ENCODE measurements at regions not wholly inside any gene's neighbourhood (a gene's known extent, or its start where the extent isn't known, plus 50 kb on each side); places are given as distances from the start of the nearest gene placed in this dataset.
A peak's percentile ranks its signal among the peaks of the same experiment; 100 is the strongest.

- DNase-seq, result no peak
These were observed 264.3 kb downstream of the TXNL1 start for GRCh38 chr18:56374007-56374655.

- DNase-seq, result no peak
These were observed 264.8 kb downstream of the TXNL1 start for GRCh38 chr18:56373601-56374000.

DNA sequence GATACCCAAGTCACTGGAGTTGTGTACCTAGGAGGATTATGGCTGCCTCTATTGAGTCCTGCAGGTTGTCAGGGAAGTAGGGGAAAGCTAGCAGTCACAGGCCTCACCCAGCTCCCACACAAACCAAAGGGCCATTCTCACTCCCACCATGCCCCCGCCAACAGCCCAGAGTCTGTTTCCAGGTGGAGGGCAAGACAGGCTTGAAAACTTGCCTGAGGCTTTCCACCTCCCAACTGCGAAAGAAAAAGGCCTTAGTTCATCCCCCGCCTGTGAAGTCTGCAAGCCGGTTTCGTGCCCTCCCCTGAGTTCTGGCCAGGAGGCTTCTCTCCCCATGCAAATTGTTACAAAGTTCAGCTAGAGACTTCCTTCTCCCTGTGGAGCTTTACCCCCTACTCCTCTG is 270.3 kb downstream of the TXNL1 start:
- DNase-seq, result no peak

GRCh38 chr18:56358608-56359280 is 279.6 kb downstream of the TXNL1 start:
- DNase-seq, result no peak

DNA sequence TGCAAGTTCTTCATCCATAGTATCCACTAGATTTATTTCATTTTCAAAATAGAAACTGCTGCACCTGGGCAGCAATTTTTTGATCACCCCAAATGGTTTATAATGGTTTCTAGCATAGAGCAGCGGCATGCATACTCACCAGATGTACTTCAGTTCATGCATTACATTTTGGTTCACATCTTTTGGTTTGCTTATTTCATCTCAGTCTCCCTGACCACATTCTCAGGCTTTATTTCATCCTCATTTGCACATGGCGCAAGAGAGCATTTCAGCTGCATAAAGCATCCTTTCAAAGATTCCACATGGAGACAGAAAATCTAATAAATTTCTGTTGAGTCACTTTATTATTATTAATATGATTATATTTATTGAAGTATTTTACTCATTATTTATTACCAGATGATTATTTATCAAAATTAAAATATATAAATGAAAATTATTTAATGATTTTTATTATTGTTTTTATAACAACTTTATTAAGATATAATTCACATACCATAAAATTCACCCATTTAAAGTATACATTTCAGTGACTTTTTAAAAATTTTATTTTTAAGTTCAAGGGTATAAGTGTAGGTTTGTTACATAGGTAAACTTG is 284.6 kb downstream of the TXNL1 start:
- peak; percentile 34 for DNase-seq

GRCh38 chr18:56351911-56352500 is 286.4 kb downstream of the TXNL1 start:
- no peak for DNase-seq

DNA sequence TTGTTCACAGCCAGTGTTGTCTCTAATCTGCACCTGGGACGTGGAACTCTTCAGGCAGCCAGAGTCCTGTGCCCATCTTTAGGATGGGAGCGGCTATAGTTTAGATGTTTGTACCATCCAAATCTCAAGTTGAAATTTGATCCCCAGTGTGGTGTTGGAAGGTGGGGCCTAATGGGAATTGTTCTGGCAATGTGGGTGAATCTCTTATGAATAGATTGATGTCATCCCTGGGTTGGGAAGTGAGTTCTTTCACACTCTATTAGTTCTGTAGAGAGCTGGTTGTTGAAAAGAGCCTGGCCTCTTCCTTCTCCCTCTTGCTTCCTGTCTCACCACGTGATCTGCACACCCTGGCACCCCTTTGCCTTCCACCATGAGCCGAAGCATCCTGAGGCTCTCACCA is 300.9 kb downstream of the TXNL1 start:
- DNase-seq, result no peak

GRCh38 chr18:56333839-56334238 is 304.6 kb downstream of the TXNL1 start:
- DNase-seq, result no peak

DNA sequence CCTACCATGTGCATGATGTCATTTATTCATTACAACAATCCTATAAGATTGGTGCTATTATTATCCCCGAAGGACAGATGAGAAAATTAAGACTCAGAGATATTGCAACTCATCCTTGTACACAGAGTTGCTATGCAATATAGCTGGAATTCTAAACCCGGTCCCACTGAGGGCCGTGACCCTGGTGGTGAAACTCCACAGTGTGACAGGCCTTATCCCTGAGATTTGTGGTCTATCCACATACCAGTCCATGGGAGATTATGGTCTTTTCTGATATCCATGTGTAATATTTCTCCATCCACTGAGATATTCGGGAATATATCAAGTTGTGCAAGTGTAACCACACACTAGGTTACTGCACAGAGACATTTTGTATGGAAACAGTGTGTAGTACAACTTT is 305.2 kb downstream of the TXNL1 start:
- DNase-seq, result no peak

GRCh38 chr18:56332371-56332770 is 306.0 kb downstream of the TXNL1 start:
- no peak for DNase-seq

GRCh38 chr18:56330366-56331110 is 307.9 kb downstream of the TXNL1 start:
- DNase-seq, result peak; percentile 40

GRCh38 chr18:56329536-56329935 is 308.9 kb downstream of the TXNL1 start:
- no peak for DNase-seq

DNA sequence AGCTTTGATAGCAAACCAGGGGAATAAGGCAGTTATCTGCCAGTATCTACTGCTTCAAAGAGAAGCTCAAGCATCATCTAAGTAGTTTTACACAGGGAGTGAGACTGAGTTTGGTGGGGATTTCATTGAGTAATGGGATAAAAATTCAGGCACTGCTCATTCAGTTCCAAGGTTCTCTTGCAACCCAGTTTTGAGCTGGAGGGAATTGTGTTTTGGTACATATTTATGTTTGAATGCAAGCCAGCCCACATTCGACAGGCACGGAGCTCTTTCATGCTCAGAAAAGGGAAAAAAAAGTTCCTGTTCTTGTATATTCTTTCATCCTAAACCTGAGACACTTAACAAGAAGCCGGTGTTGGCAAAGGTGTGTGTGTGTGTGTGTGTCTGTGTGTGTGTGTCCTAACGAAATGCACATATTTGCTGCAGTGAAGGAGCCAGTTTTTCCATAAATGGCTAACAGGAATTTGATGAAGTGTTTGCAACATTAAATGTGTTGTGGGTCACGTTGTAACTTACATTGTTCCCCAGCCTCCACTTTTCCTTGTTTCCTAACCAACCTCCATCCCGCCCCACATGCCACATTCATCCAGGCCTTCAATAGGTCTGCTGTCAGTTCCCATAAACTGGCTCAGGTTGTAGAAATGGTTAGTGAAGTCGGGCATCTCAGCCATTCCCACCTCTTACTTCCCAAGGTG is 311.1 kb downstream of the TXNL1 start:
- peak; percentile 80 for DNase-seq

DNA sequence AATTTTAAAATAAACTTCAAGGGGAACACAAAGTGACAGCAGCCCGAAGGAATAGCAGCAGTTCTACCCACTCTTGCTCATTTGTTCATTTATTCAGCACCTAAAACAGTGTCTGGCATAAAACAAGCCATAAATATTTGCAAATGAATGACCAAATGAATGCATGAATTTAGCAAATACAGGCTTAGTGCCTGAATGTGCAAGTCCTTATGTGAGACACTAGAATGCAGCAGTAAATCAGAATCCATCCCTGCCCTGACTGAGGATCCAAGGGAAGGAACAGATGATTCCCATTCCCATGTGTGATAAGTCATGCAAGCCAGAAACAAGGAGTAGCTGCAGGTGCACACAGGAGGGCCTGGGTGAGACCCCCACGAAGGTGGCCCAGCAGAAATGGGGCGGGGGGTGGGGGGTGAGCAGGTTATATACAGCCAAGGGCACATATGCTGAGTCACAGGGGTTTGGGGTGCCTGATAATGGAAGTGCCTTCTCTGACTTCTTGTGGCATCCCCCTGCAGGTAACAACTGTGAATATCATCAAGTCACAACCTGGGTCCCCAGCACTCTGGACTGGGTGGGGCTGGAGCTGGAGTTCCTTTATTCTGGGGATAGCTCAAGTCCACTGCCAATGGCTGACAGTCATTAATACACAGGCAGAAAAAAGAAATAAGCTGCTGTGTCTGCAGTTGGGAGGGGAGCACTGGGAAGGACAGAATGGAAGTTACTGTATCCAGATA is 311.9 kb downstream of the TXNL1 start:
- no peak for DNase-seq

DNA sequence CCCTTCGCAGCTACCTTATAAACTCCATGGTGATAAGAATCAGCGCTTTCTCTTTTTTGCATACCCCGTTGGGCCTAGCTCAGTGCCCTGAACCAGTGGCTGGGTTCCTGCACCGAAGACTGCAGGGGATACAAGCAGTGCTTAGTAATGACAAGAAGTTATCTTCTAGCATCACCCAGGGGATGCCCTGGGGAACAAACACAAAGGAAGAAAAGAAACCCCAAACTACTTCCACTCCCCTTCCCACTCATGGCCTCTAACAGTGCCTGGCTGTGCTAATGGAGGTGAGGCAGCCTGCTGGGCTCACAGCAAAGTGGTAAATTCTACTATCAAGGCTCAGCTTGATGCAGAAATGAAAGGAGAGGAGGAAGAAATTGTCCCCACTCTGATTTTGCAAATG is 314.7 kb downstream of the TXNL1 start:
- DNase-seq, result no peak

- no peak for DNase-seq
These were observed 316.0 kb downstream of the TXNL1 start for GRCh38 chr18:56322406-56322805.

- no peak for DNase-seq
These were observed 316.9 kb downstream of the TXNL1 start for GRCh38 chr18:56321470-56321869.

DNA sequence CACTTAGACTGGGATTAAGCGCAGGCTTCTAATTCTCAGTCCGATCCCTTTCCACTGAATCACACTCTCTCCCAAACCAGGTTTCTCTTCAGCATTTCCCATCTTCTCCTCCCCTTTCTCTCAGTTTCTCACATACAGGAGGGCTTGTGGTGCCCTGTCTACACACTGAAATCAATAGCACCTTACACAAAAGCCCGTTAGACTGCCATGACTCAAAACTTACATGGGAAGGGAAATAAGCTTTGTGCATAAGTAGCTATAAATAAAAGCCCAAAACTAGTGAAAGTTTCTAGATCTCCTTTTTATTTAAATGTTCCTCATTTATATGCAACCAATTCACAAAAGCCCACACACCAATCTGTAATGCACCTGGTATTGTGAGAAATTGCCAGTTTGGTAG is 318.4 kb downstream of the TXNL1 start:
- DNase-seq, result no peak

DNA sequence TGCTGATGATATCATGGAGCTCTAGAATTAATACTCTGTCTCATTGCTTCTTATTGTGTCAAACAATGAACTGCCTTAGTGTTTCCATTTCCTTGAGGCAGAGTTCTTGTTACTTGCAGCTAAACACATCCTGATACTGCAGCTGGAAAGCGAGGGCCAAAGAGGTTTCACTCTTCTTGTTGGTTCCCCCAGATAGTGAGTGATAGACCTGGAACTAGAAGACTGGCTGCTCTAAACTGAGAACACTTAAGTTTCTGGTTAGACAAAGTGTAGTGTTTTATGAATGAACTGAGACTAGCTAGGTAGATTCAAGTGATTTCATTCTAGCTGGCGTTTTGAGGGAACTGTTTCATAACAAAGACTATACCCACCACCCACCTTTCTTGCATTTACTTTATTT is 321.7 kb downstream of the TXNL1 start:
- no peak for DNase-seq

DNA sequence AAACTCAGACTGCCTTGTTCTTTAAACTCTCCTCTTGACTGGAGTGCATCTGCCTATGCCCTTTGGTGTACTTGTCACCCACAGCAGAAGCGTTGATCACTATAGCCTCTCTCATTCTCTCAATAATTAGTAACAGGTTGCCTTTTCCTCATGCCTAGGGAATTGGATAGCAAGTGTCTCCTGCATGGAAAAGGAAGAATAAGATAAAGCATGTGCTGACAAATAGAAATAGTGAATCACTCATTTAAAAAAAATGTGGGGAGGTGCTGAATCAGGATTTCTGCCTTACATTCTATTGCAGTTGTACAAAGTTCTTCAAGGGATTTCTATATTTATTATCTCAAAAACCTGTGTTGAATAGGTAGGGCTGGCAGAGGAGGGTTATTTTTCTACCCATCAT is 323.0 kb downstream of the TXNL1 start:
- peak; percentile 84 for DNase-seq

DNA sequence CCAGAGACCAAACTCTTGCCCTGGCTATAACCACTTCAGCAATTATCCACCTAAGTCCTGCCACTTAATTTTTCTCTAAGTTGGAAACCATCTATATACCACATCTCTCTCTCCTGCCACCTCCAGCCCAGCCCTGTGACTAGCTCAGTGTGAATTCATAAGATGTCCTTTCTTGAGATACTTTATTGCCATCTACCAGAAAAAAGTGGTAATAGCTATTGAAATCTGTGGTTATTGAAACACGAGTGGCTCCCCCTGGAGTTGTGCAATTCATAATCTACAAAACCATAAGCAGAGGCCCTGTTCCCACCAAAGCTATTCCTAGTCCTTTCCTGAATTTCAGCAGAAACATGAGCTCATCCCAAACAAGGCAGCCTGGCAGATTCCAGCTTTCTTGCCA is 324.0 kb downstream of the TXNL1 start:
- DNase-seq, result peak; percentile 70
